Effector CD8-positive, alpha-beta T cell (primary cell): ENCODE measurements at regions not wholly inside any gene's neighbourhood (a gene's known extent, or its start where the extent isn't known, plus 50 kb on each side); places are given as distances from the start of the nearest gene placed in this dataset.
"Not testable (repeated sequence)": the region's sequence is repeated elsewhere in the genome, so short reads cannot be mapped to it uniquely, and the experiment has no call there.

Source experiments
- DNase-seq: peaks from one replicate; lab custom pipeline; 2025; lab: John Stamatoyannopoulos, UW

- DNase-seq, result not testable (repeated sequence)
Measured at GRCh38 chr2:131639001-131639620, 111.4 kb downstream of the CCDC74A start.

- DNase-seq, result no peak
Measured at GRCh38 chr2:131641414-131642206, 113.9 kb downstream of the CCDC74A start.

- DNase-seq, result not testable (repeated sequence)
Measured at GRCh38 chr2:131643180-131643579, 115.5 kb downstream of the CCDC74A start.

GRCh38 chr2:131645177-131645765 lies 117.6 kb downstream of the CCDC74A start:
- no peak for DNase-seq

- not testable (repeated sequence) for DNase-seq
Measured at GRCh38 chr2:131646220-131646619, 118.5 kb downstream of the CCDC74A start.

GRCh38 chr2:131646669-131647297 lies 119.1 kb downstream of the CCDC74A start:
- DNase-seq, result no peak

- not testable (repeated sequence) for DNase-seq
Measured at GRCh38 chr2:131648565-131648964, 120.9 kb downstream of the CCDC74A start.

GRCh38 chr2:131652246-131652645 lies 124.6 kb downstream of the CCDC74A start:
- DNase-seq, result not testable (repeated sequence)

- DNase-seq, result not testable (repeated sequence)
Measured at GRCh38 chr2:131654107-131654506, 126.4 kb downstream of the CCDC74A start.

- DNase-seq, result no peak
Measured at GRCh38 chr2:131656816-131657633, 129.3 kb downstream of the CCDC74A start.

- no peak for DNase-seq
Measured at GRCh38 chr2:131657895-131658768, 130.4 kb downstream of the CCDC74A start.

GRCh38 chr2:131658769-131659131 lies 131.1 kb downstream of the CCDC74A start:
- DNase-seq, result no peak

- no peak for DNase-seq
Measured at GRCh38 chr2:131659168-131659572, 131.5 kb downstream of the CCDC74A start.

- not testable (repeated sequence) for DNase-seq
Measured at GRCh38 chr2:131661101-131661782, 133.6 kb downstream of the CCDC74A start.

GRCh38 chr2:131661884-131662535 lies 134.3 kb downstream of the CCDC74A start:
- DNase-seq, result not testable (repeated sequence)

- DNase-seq, result not testable (repeated sequence)
Measured at GRCh38 chr2:131663501-131663900, 135.8 kb downstream of the CCDC74A start.

GRCh38 chr2:131665716-131666115 lies 138.0 kb downstream of the CCDC74A start:
- DNase-seq, result not testable (repeated sequence)

- DNase-seq, result not testable (repeated sequence)
Measured at GRCh38 chr2:131668794-131669540, 141.3 kb downstream of the CCDC74A start.
